Caco-2 (cell line): ENCODE measurements at regions not wholly inside any gene's neighbourhood (a gene's known extent, or its start where the extent isn't known, plus 50 kb on each side); places are given as distances from the start of the nearest gene placed in this dataset.

ENCODE experiments used
- BruUV-seq: library from RNA; stranded (reverse); fragments of 400-500 nt; replicated peaks from 2 replicates; lab custom pipeline; 2021; lab: Mats Ljungman, UMichigan
- CTCF ChIA-PET: fragments of 300-600 bp; sonication (Branson Sonifier 250); formaldehyde crosslinking; loops from one replicate; lab custom pipeline; 2022; ENCODE audit warnings: antibody characterized with exemption; lab: Charles Lee
- POLR2A ChIA-PET: fragments of 300-600 bp; sonication (Branson Sonifier 250); formaldehyde crosslinking; loops from one replicate; lab custom pipeline; 2022; ENCODE audit warnings: antibody characterized with exemption; lab: Charles Lee
- DNase-seq, 2 experiments: peaks; one replicate each; pipeline versions ENCODE4 v3.0.0 to v3.0.0-alpha.2; 2020 to 2022
- H3K27me3 ChIP-seq: replicated peaks from 2 replicates; pipeline ENCODE4 v1.6.0; 2011; ENCODE audit warnings: low read length; ENCODE audit not compliant: control insufficient read depth, insufficient read depth
- H3K36me3 ChIP-seq: 2 replicates; pipeline ENCODE4 v1.5.1; 2011; ENCODE audit warnings: low read length; ENCODE audit not compliant: control insufficient read depth, insufficient read depth
- H3K4me1 ChIP-seq: fragments of 250-450 bp; sonication (Bioruptor Pico); 2 replicates; pipeline ENCODE4 v1.5.1; 2020; ENCODE audit warnings: mild to moderate bottlenecking
- H3K4me3 ChIP-seq: 2 replicates; pipeline ENCODE4 v1.5.1; 2011; ENCODE audit warnings: low read depth, mild to moderate bottlenecking, control low read depth, low read length
- H3K9me3 ChIP-seq: fragments of 250-450 bp; sonication (Bioruptor Pico); 2 replicates; pipeline ENCODE4 v1.5.1; 2020; ENCODE audit warnings: mild to moderate bottlenecking, moderate library complexity
- H3K27ac Mint-ChIP-seq: one replicate; pipeline ENCODE4 v1.8.0; 2022; ENCODE audit warnings: mixed read lengths; ENCODE audit not compliant: unreplicated experiment
- H3K27me3 Mint-ChIP-seq: one replicate; pipeline ENCODE4 v1.8.0; 2022; ENCODE audit warnings: mixed read lengths; ENCODE audit not compliant: insufficient read depth, unreplicated experiment
- H3K36me3 Mint-ChIP-seq: one replicate; pipeline ENCODE4 v1.8.0; 2022; ENCODE audit warnings: mild to moderate bottlenecking, mixed read lengths; ENCODE audit not compliant: insufficient read depth, unreplicated experiment
- H3K4me1 Mint-ChIP-seq: one replicate; pipeline ENCODE4 v1.8.0; 2022; ENCODE audit warnings: low read depth, mixed read lengths; ENCODE audit not compliant: unreplicated experiment
- H3K4me3 Mint-ChIP-seq: one replicate; pipeline ENCODE4 v1.8.0; 2022; ENCODE audit warnings: mild to moderate bottlenecking, moderate library complexity, mixed read lengths; ENCODE audit not compliant: unreplicated experiment
- H3K9me3 Mint-ChIP-seq: one replicate; pipeline ENCODE4 v1.8.0; 2022; ENCODE audit warnings: mixed read lengths; ENCODE audit not compliant: unreplicated experiment
- CTCF ChIP-seq, 2 experiments: fragments of 200-600 bp in 1 of 2; IDR thresholded peaks; 1 replicate in 1 of 2; 2 replicates in 1 of 2; pipeline versions ENCODE4 v1.5.1 to v1.8.0; 2011 to 2022; ENCODE audit warnings: antibody characterized with exemption in 1 of 2, control low read depth in 1 of 2, inconsistent platforms in 1 of 2, low read depth in 1 of 2, low read length in 1 of 2, mild to moderate bottlenecking in 1 of 2, moderate library complexity in 1 of 2; ENCODE audit not compliant: insufficient read depth in 1 of 2, severe bottlenecking in 1 of 2, unreplicated experiment in 1 of 2
- intact Hi-C: fragments of 100-400 bp; cut with micrococcal nuclease; formaldehyde crosslinking; loops from one replicate; pipeline ENCODE4 v1.10.0; 2022; ENCODE audit not compliant: unreplicated experiment

- Mint-ChIP-seq H3K4me3 (no peak overlapping the region), H3K36me3 (no peaks in the 10 kb centered on the region), H3K9me3 (no peaks in the 10 kb centered on the region), H3K27ac (no peak overlapping the region), H3K27me3 (peaks cover 2% of the 10 kb centered on the region), H3K4me1 (no peaks in the 10 kb centered on the region)
- intact Hi-C loops: no loop called here
- H3K27me3 ChIP-seq: no peaks in the 10 kb centered on the region
- TF ChIP-seq CTCF (IDR thresholded peaks at IDR 0.05; ENCODE audit: insufficient read depth in 1 of 2, low read depth in 1 of 2, low read length in 1 of 2, severe bottlenecking in 1 of 2, unreplicated experiment in 1 of 2): no peak
- H3K4me3 ChIP-seq: no peak overlapping the region
- BruUV-seq: no TSS peak
- ChIA-PET CTCF (no interaction called here), POLR2A (no interaction called here)
- no peaks in the 10 kb centered on the region for H3K36me3 ChIP-seq
- no peaks in the 10 kb centered on the region for H3K4me1 ChIP-seq
- no peak for DNase-seq
- H3K9me3 ChIP-seq: no peaks in the 10 kb centered on the region
Observed at GRCh38 chr15:93985925-93986324, 245.4 kb upstream of the MCTP2 start.

GRCh38 chr15:93985176-93985575, 246.2 kb upstream of the MCTP2 start:
- Mint-ChIP-seq H3K4me1 (no peaks in the 10 kb centered on the region), H3K4me3 (no peak overlapping the region), H3K9me3 (no peaks in the 10 kb centered on the region), H3K36me3 (no peaks in the 10 kb centered on the region), H3K27ac (no peak overlapping the region), H3K27me3 (peaks cover 2% of the 10 kb centered on the region)
- ChIA-PET CTCF (no interaction called here), POLR2A (no interaction called here)
- Histone ChIP-seq H3K4me1 (no peaks in the 10 kb centered on the region), H3K27me3 (no peaks in the 10 kb centered on the region), H3K36me3 (no peaks in the 10 kb centered on the region), H3K4me3 (no peak overlapping the region), H3K9me3 (no peaks in the 10 kb centered on the region)
- no TSS peak for BruUV-seq
- TF ChIP-seq CTCF (IDR thresholded peaks at IDR 0.05; ENCODE audit: insufficient read depth in 1 of 2, low read depth in 1 of 2, low read length in 1 of 2, severe bottlenecking in 1 of 2, unreplicated experiment in 1 of 2): no peak
- intact Hi-C loops: no loop called here
- DNase-seq: no peak

- Mint-ChIP-seq H3K4me3 (no peak overlapping the region), H3K4me1 (no peaks in the 10 kb centered on the region), H3K27ac (no peak overlapping the region), H3K9me3 (peaks cover 5% of the 10 kb centered on the region), H3K36me3 (no peaks in the 10 kb centered on the region), H3K27me3 (peaks cover 4% of the 10 kb centered on the region)
- intact Hi-C loops: no loop called here
- DNase-seq: no peak
- no peak overlapping the region for H3K4me3 ChIP-seq
- BruUV-seq: no TSS peak
- ChIA-PET CTCF (no interaction called here), POLR2A (no interaction called here)
- TF ChIP-seq CTCF (IDR thresholded peaks at IDR 0.05; ENCODE audit: insufficient read depth in 1 of 2, low read depth in 1 of 2, low read length in 1 of 2, severe bottlenecking in 1 of 2, unreplicated experiment in 1 of 2): no peak
- H3K4me1 ChIP-seq: no peaks in the 10 kb centered on the region
- no peaks in the 10 kb centered on the region for H3K36me3 ChIP-seq
- no peaks in the 10 kb centered on the region for H3K27me3 ChIP-seq
- H3K9me3 ChIP-seq: no peaks in the 10 kb centered on the region
Observed at GRCh38 chr15:93983526-93983925, 247.8 kb upstream of the MCTP2 start.
